SK-N-SH treated with all-trans-retinoic acid at 6 μM for 48 hours (cell line): ENCODE measurements at regions not wholly inside any gene's neighbourhood (a gene's known extent, or its start where the extent isn't known, plus 50 kb on each side); places are given as distances from the start of the nearest gene placed in this dataset.

Source experiments
- CREB5 ChIP-seq: fragments of 250-450 bp; sonication (Bioruptor Pico); IDR thresholded peaks from 2 replicates; pipeline ENCODE4 v1.5.1; 2020; ENCODE audit warnings: low read depth, mild to moderate bottlenecking, moderate library complexity
- CSDC2 ChIP-seq: fragments of 250-450 bp; sonication (Bioruptor Pico); IDR thresholded peaks from 2 replicates; pipeline ENCODE4 v1.5.0; 2020; ENCODE audit warnings: mild to moderate bottlenecking, moderate library complexity
- POU6F1 ChIP-seq: fragments of 250-450 bp; sonication (Bioruptor Pico); IDR thresholded peaks from 2 replicates; pipeline ENCODE4 v1.8.0; 2021; ENCODE audit warnings: low read depth, mild to moderate bottlenecking, moderate library complexity, borderline replicate concordance
- RARB ChIP-seq: fragments of 250-450 bp; sonication (Bioruptor Pico); IDR thresholded peaks from 2 replicates; pipeline ENCODE4 v1.8.0; 2021; ENCODE audit warnings: mild to moderate bottlenecking, moderate library complexity
- TOX ChIP-seq: fragments of 250-450 bp; sonication (Bioruptor Pico); IDR thresholded peaks from 2 replicates; pipeline ENCODE4 v1.8.0; 2021; ENCODE audit warnings: mild to moderate bottlenecking, moderate library complexity, borderline replicate concordance
- ZC3H10 ChIP-seq: fragments of 250-450 bp; sonication (Bioruptor Pico); IDR thresholded peaks from 2 replicates; pipeline ENCODE4 v1.5.1; 2021; ENCODE audit warnings: mild to moderate bottlenecking, moderate library complexity
- ZFP3 ChIP-seq: fragments of 250-450 bp; sonication (Bioruptor Pico); IDR thresholded peaks from 2 replicates; pipeline ENCODE4 v1.5.0; 2020; ENCODE audit warnings: mild to moderate bottlenecking, moderate library complexity
- ZNF565 ChIP-seq: fragments of 450-650 bp; formaldehyde crosslinking; conservative IDR thresholded peaks from 2 replicates; pipeline ENCODE4 v1.5.0; 2020; ENCODE audit warnings: low read depth, mild to moderate bottlenecking, moderate library complexity

GRCh38 chr4:81343046-81343445, 128.0 kb upstream of the PRKG2 start:
- no peak for TF ChIP-seq CREB5 (CRISPR knock-in tag)
- no peak for TF ChIP-seq RARB (CRISPR knock-in tag)
- no peak for TF ChIP-seq CSDC2 (CRISPR knock-in tag)
- TF ChIP-seq ZNF565 (CRISPR knock-in tag): no peak
- TF ChIP-seq ZC3H10 (CRISPR knock-in tag): no peak
- TF ChIP-seq POU6F1 (CRISPR knock-in tag): no peak
- no peak for TF ChIP-seq ZFP3 (CRISPR knock-in tag)
- no peak for TF ChIP-seq TOX (CRISPR knock-in tag)
